H1 (cell line): ENCODE measurements at regions not wholly inside any gene's neighbourhood (a gene's known extent, or its start where the extent isn't known, plus 50 kb on each side); places are given as distances from the start of the nearest gene placed in this dataset.

ENCODE experiments used
- MAFK ChIP-seq: IDR thresholded peaks from 2 replicates; pipeline ENCODE4 v1.6.1; 2012; ENCODE audit warnings: low read depth, mild to moderate bottlenecking, improper control_type of control experiment, low read length
- MAX ChIP-seq: IDR thresholded peaks from 2 replicates; pipeline ENCODE4 v1.6.1; 2012; ENCODE audit warnings: inconsistent platforms
- RFX5 ChIP-seq: IDR thresholded peaks from 2 replicates; pipeline ENCODE4 v1.6.1; 2011; ENCODE audit warnings: low read depth, low read length, improper control_type of control experiment, borderline replicate concordance

GRCh38 chr9:109935406-109936087 is 155.5 kb downstream of the PALM2AKAP2 start (continued):
- TF ChIP-seq MAX, result no peak
- TF ChIP-seq RFX5, result no peak
- TF ChIP-seq MAFK, result no peak
